Ishikawa (cell line): ENCODE measurements at regions not wholly inside any gene's neighbourhood (a gene's known extent, or its start where the extent isn't known, plus 50 kb on each side); places are given as distances from the start of the nearest gene placed in this dataset.

ENCODE experiments used
- CEBPB ChIP-seq: IDR thresholded peaks from 2 replicates; pipeline ENCODE4 v1.6.1; 2012
- RAD21 ChIP-seq: IDR thresholded peaks from 2 replicates; pipeline ENCODE4 v1.6.1; 2012; ENCODE audit warnings: low read depth
- REST ChIP-seq: IDR thresholded peaks from 2 replicates; pipeline ENCODE4 v1.6.1; 2012; ENCODE audit warnings: low read depth, mild to moderate bottlenecking

GRCh38 chr3:160055659-160056058 lies 67.0 kb downstream of the IL12A start:
- TF ChIP-seq CEBPB (no peak), RAD21 (no peak), REST (no peak)
